ENCODE measurements at regions not wholly inside any gene's neighbourhood (a gene's known extent, or its start where the extent isn't known, plus 50 kb on each side); places are given as distances from the start of the nearest gene placed in this dataset.
"Not testable (repeated sequence)": the region's sequence is repeated elsewhere in the genome, so short reads cannot be mapped to it uniquely, and the experiment has no call there.

DNA sequence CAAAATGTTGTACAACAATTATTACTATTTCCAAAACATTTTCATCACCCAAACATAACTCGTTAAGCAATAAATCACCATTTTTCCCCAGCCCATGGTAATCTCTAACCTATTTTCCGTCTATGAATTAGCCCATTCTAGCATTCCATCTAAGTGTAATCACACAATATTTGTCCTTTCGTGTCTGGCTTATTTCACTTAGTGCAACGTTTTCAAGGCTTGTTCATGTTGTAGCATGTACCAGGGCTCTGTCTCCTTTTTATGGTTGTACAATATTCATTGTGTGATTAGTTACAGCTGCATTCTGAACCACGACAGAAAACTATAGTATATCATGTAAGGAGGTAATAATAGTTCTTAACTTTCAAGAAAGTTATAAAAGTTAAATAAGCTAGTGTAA lies 656.0 kb upstream of the HS3ST1 start:
- Mint-ChIP-seq H3K36me3 (no peaks in the 10 kb centered on the region), H3K27ac (no peak overlapping the region), H3K9me3 (peaks cover 4 to 20% of the 10 kb centered on the region in 2 donors)
- ATAC-seq, result no peak
- DNase-seq (ENCODE audit: low spot score in 2 of 2), result no peak

DNA sequence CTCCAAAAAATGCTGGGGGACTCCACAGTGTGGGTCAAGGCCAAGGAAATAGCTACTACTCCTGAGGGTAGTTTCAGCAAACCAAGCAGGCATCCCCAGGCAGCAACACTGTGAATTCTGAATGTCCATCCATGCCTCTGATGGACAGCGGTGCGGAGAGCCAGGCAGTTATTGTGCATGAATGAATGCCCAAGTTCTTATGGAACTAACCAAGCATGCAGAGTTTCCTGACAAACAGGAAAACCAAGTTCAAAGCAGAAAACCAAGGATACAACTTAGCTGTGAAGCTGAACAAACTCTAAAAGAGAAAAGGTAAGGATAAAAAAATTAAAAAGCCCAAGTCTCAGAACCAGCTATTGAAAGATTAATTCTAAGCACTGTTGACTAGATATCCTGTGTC lies 642.6 kb upstream of the HS3ST1 start:
- DNase-seq (ENCODE audit: low spot score in 2 of 2), result no peak
- ATAC-seq, result no peak
- no peak overlapping the region for H3K27ac Mint-ChIP-seq
- H3K36me3 Mint-ChIP-seq, result no peaks in the 10 kb centered on the region
- H3K9me3 Mint-ChIP-seq, result peaks cover 5 to 15% of the 10 kb centered on the region in 2 donors

DNA sequence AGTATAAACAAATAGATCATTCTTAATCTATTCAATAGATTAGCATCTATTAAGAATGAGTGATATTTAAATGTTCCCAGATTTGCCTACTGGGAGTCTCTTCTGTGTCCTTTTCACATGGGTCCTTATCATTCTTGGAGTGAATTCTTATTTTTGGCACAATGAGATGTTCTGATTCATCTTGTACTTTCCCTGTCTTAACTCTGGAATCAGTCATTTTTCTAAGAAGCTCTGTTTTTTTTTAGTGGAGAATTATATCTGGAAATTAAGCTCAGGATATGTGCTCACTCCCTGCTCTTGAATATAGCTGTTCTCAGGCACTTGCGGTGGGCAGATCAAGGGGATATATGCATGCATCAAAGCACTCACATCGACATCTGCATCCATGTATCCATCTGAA lies 625.3 kb upstream of the HS3ST1 start:
- Mint-ChIP-seq H3K27ac (no peak overlapping the region), H3K36me3 (peaks cover 0 to 6% of the 10 kb centered on the region in 2 donors), H3K9me3 (peaks cover 14 to 22% of the 10 kb centered on the region in 2 donors)
- ATAC-seq, result no peak
- DNase-seq (ENCODE audit: low spot score in 2 of 2), result no peak

- peaks cover 0 to 6% of the 10 kb centered on the region in 2 donors for H3K36me3 Mint-ChIP-seq
- ATAC-seq (no peak), DNase-seq (ENCODE audit: low spot score in 2 of 2) (no peak)
- no peak overlapping the region for H3K27ac Mint-ChIP-seq
- H3K9me3 Mint-ChIP-seq, result peaks cover 14 to 22% of the 10 kb centered on the region in 2 donors
Observed at GRCh38 chr4:12053556-12053955, 624.9 kb upstream of the HS3ST1 start.

GRCh38 chr4:12050357-12050756 lies 621.7 kb upstream of the HS3ST1 start:
- ATAC-seq (no peak), DNase-seq (ENCODE audit: low spot score in 2 of 2) (no peak)
- peaks cover 0 to 6% of the 10 kb centered on the region in 2 donors for H3K36me3 Mint-ChIP-seq
- no peak overlapping the region for H3K27ac Mint-ChIP-seq
- H3K9me3 Mint-ChIP-seq, result peaks cover 14 to 19% of the 10 kb centered on the region in 2 donors

DNA sequence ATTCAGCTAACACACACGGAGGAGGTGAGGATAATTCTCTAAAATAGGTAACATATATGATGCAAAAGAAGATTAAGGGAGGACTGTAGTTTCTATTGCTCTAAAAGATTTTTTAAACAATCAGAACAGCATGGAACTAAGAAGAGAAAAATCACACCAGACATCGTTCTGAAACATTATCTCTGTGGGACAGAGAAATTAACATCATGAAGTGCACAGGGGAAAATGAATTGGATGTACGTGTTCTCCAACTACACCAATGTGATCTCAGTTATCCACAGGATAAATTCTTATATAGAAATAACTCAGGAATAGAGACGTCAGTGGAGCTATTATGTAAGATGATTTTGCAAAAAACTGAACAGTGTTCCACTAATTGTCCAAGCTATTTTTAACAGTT lies 614.1 kb upstream of the HS3ST1 start:
- peaks cover 6 to 15% of the 10 kb centered on the region in 2 donors for H3K36me3 Mint-ChIP-seq
- DNase-seq (ENCODE audit: low spot score in 2 of 2), result no peak
- no peak for ATAC-seq
- H3K27ac Mint-ChIP-seq, result no peak overlapping the region
- H3K9me3 Mint-ChIP-seq, result peaks cover 4 to 18% of the 10 kb centered on the region in 2 donors

DNA sequence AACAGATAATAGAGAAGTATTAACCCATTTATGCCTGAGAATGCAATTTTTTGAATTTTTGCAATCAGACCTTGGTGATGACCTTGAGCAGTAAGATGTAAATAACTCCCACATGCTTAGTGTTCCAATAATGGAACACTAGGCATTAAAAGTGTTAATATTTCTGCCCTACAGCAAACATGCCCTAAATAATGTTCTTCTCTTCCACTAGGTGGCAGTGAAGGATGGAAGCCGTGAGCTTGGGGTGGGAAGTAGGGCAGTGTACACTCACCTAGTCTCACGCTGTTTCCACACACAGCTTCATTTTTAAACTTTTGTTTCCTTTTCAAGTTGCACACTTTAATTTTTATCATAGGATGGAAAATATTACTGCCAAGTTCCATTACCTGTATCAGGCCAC lies 613.1 kb upstream of the HS3ST1 start:
- ATAC-seq (no peak), DNase-seq (ENCODE audit: low spot score in 2 of 2) (no peak)
- Mint-ChIP-seq H3K36me3 (peaks cover 6 to 15% of the 10 kb centered on the region in 2 donors), H3K9me3 (peaks cover 4 to 18% of the 10 kb centered on the region in 2 donors), H3K27ac (no peak overlapping the region)

- Mint-ChIP-seq H3K27ac (no peak overlapping the region), H3K36me3 (peaks cover 6 to 15% of the 10 kb centered on the region in 2 donors), H3K9me3 (peaks cover 8 to 25% of the 10 kb centered on the region in 2 donors)
- ATAC-seq, result no peak
- no peak for DNase-seq (ENCODE audit: low spot score in 2 of 2)
Observed at GRCh38 chr4:12036450-12036849, 607.8 kb upstream of the HS3ST1 start.

DNA sequence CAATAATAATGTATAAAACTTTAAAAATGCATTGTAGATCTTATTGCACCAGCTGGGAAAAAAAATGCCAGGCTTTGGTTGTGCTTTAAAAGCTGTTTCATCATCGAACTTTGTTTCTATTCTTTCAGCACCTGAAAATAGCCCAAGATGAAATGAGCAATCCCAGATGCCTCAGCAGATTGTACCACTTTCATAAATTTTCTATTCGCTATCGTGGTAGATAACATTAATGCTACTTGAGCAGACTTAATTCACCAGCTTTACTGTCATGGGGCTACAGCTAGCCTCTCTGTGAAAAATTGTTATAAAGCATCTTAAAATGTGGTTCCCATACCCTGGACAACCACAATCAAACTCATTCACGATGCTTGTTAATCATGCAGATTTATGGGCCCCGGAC lies 599.6 kb upstream of the HS3ST1 start:
- Mint-ChIP-seq H3K27ac (no peak overlapping the region), H3K36me3 (no peaks in the 10 kb centered on the region), H3K9me3 (peaks cover 5 to 7% of the 10 kb centered on the region in 2 donors)
- no peak for DNase-seq (ENCODE audit: low spot score in 2 of 2)
- no peak for ATAC-seq

- DNase-seq (ENCODE audit: low spot score in 2 of 2) (no peak), ATAC-seq (no peak)
- Mint-ChIP-seq H3K9me3 (peaks cover 16% of the 10 kb centered on the region in 2 donors), H3K27ac (no peak overlapping the region), H3K36me3 (no peaks in the 10 kb centered on the region)
Observed at GRCh38 chr4:12022409-12022808, 593.7 kb upstream of the HS3ST1 start.

DNA sequence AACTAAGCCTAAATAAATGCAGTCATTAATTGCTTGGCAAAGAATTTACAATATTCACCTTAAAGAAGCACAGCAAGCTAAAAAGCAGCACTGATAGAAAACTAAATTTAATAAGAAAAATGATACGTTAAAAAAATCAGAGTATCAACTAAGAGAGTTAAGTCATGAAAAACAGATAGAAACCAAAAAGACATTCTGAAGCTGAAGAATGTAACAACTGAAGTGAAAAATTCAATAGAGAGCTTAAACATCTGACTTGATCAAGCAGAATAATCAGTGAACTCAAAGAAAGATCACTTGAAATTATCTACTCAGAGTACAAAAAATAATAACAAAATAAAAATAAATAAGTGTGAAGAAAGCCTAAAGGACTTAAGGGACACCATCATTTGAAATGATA lies 588.0 kb upstream of the HS3ST1 start:
- H3K27ac Mint-ChIP-seq, result no peak overlapping the region
- no peak for ATAC-seq
- H3K36me3 Mint-ChIP-seq, result peaks cover 6 to 7% of the 10 kb centered on the region in 2 donors
- no peak for DNase-seq (ENCODE audit: low spot score in 2 of 2)
- H3K9me3 Mint-ChIP-seq, result peaks cover 22 to 29% of the 10 kb centered on the region in 2 donors

- no peak overlapping the region for H3K27ac Mint-ChIP-seq
- peaks cover 0 to 5% of the 10 kb centered on the region in 2 donors for H3K36me3 Mint-ChIP-seq
- H3K9me3 Mint-ChIP-seq, result peaks cover 4 to 23% of the 10 kb centered on the region in 2 donors
- ATAC-seq (no peak), DNase-seq (ENCODE audit: low spot score in 2 of 2) (no peak)
Observed at GRCh38 chr4:12005471-12005870, 576.8 kb upstream of the HS3ST1 start.

DNA sequence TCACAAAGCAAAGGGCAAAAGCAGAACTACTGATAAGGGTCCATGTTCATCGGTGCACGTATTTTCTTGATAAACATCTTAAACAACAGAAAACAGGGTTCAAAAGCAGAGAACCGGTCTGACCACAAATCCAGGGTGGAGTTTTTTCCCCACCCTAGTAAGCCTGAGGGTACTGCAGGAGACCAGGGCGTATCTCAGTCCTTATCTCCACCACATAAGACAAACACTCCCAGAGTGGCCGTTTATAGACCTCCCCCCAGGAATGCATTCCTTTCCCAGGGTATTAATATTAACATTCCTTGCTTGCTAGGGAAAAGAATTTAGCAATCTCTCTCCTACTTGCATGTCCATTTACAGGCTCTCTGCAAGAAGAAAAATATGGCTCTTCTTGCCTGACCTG lies 567.9 kb upstream of the HS3ST1 start:
- H3K36me3 Mint-ChIP-seq, result peaks cover 6 to 14% of the 10 kb centered on the region in 2 donors
- peaks cover 9 to 32% of the 10 kb centered on the region in 2 donors for H3K9me3 Mint-ChIP-seq
- DNase-seq (ENCODE audit: low spot score in 2 of 2); ATAC-seq; H3K27ac Mint-ChIP-seq: not testable (repeated sequence)

DNA sequence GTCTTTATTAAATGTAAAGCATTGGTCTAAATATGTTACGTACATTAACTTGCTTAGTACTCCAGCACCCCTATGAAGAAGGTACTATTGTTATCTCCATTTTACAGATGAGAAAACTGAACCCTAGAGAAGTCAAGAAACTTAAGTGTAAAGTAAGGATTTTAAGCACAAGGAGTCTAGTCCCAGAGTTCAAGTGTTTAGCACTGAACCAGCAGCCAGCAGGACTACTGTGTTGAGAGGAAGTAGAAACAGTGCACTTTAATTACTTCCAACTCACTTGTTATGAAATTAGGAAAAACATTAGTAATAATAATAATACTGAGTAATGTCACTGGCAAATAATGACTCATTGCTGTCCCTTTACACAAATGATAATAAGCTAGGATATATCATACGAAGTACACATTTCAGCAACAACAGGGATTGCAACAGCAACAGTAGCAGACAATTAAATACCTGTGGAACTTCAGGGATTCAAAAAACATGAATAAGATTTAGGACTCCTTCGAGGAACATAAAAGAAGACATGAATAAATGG lies 548.1 kb upstream of the HS3ST1 start:
- H3K27ac Mint-ChIP-seq, result no peak overlapping the region
- no peak for DNase-seq (ENCODE audit: low spot score in 2 of 2)
- H3K9me3 Mint-ChIP-seq, result peaks cover 0 to 9% of the 10 kb centered on the region in 2 donors
- H3K36me3 Mint-ChIP-seq, result no peaks in the 10 kb centered on the region
- no peak for ATAC-seq

GRCh38 chr4:11973270-11973669 lies 544.6 kb upstream of the HS3ST1 start:
- Mint-ChIP-seq H3K9me3 (peaks cover 0 to 9% of the 10 kb centered on the region in 2 donors), H3K27ac (no peak overlapping the region), H3K36me3 (no peaks in the 10 kb centered on the region)
- ATAC-seq, result no peak
- no peak for DNase-seq (ENCODE audit: low spot score in 2 of 2)

DNA sequence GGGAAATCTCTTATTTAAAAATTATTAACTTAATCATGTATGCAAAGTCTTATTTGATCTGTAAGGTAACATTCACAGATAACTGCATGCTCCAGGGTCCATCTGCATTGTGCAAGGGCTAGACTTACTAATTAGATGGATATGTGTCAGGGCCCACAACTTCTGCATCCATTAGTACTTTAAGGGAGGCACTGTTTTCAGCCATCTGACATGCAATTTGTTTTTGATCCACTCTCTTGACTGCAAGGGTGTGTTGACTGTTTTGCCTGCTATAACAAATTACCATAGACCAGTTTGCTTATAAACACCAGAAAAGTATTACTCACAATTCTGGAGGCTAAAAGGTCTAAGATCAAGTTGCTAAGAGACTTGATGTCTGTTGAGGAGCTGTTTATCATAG lies 542.1 kb upstream of the HS3ST1 start:
- ATAC-seq, result no peak
- no peak overlapping the region for H3K27ac Mint-ChIP-seq
- H3K36me3 Mint-ChIP-seq, result no peaks in the 10 kb centered on the region
- peaks cover 0 to 9% of the 10 kb centered on the region in 2 donors for H3K9me3 Mint-ChIP-seq
- DNase-seq (ENCODE audit: low spot score in 2 of 2), result no peak

DNA sequence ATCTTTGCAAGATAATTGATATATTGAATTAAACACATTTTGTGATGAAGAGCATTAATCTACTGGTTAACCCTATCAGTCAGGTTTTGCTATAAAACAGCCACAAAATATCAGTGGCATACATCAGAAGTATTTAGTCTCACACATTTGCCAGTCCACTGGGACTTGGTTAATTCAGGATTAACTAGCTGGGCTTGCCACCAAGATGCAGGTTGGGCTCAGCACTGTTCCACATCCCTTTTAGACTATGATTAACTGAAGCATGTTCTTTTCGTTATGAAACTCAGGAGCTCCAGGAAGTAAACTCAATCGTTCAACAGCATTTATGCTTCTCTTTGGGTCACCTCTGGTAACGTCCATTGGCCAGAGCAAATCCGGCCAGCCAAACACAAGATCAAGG lies 538.1 kb upstream of the HS3ST1 start:
- no peak for DNase-seq (ENCODE audit: low spot score in 2 of 2)
- Mint-ChIP-seq H3K36me3 (no peaks in the 10 kb centered on the region), H3K27ac (no peak overlapping the region), H3K9me3 (peaks cover 5 to 6% of the 10 kb centered on the region in 2 donors)
- no peak for ATAC-seq

DNA sequence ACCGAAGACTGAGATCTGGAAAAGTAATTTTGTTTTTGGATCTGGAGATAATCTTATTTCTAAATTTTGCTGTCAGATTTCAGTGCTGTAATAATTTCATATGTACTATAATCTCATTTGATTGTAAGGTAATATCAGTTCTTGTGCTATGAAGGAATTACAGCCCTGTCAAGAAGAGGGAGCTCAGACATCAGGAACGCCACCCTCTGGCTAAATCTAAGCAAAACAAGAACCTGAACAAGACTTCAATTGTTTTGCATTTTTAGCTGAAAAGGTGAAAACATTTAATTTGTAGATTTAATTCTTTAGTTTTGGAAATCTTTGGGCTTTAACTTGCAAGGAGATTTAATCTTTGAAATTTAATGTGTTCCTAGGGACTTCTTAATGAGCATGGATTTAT lies 525.4 kb upstream of the HS3ST1 start:
- no peaks in the 10 kb centered on the region for H3K36me3 Mint-ChIP-seq
- no peaks in the 10 kb centered on the region for H3K9me3 Mint-ChIP-seq
- DNase-seq (ENCODE audit: low spot score in 2 of 2) (no peak), ATAC-seq (no peak)
- H3K27ac Mint-ChIP-seq, result no peak overlapping the region
